ENCODE measurements at regions not wholly inside any gene's neighbourhood (a gene's known extent, or its start where the extent isn't known, plus 50 kb on each side); places are given as distances from the start of the nearest gene placed in this dataset.

DNA sequence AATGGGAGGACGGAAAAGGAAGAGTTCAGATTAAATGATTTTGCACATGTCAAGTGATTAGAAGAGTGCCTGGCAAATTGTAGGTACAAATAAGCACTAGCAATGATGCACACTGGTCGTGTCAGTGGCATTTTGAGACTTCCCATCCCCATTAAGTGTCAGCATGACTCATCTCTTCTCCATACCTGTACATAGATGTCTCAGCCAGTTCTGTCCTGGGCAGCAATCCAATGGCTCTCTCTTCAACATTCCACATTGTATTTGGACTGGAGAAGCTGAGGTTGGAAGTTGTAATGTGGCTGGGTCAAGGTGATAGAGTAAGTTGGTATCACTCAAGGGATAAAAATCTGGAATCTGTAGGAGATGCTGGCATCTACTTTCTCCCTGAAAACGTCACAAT is 742.7 kb downstream of the VRK1 start:
- DNase-seq: no peak

DNA sequence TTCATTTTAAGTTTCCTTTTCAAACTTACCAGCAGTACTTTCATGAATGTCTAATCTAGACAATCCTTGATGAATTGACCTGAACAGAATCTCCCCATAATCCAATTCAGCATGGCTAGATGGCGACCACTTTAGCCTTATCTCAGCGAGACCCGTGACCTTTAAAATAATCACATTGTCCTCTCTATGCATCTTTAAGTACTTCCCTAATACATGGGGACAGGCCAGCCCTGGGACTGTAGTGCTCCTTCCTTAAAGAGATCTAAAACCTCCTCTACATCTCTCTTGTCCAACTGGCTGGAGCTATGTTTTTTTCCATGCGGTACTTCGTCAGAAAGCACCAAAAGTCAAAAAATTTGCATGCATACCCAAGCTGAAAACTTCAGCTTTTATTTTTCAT is 746.0 kb downstream of the VRK1 start:
- no peak for DNase-seq

DNA sequence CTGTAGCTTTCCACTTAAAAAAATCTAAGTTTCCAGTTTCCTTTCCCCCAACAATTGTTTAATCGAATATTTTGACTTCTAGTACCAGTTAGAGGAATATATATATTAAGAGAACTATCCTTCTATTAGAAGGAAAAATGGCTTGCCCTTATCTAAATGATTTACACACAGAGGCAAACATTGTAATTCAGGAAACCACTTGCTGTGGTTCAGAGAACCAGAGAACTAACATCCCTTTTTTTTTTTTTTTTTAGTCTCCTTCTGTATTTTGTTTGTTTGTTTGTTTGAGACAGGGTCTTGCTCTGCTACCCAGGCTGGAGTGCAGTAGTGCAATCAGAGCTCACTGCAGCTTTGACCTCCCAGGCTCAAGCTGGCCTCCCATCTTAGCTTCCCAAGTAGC is 746.6 kb downstream of the VRK1 start:
- no peak for DNase-seq

DNA sequence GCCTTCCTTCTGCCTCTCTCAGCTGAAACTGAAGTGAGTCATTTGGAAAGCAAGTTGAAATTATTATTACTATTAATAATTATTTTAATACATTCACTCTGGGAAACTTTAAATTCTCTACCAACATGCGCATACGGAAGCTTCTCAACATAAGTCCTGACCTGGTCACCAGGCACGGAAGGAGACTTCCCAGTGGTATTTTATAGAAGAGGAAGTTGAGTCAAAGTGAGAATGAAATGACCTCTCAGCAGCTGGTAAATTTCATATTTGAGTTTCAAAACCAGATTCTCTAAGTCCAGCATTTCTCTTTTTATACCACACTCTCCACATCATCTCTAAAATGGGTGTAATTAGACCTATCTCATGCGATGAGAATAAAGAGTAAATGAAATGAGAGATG is 747.4 kb downstream of the VRK1 start:
- no peak for DNase-seq

DNA sequence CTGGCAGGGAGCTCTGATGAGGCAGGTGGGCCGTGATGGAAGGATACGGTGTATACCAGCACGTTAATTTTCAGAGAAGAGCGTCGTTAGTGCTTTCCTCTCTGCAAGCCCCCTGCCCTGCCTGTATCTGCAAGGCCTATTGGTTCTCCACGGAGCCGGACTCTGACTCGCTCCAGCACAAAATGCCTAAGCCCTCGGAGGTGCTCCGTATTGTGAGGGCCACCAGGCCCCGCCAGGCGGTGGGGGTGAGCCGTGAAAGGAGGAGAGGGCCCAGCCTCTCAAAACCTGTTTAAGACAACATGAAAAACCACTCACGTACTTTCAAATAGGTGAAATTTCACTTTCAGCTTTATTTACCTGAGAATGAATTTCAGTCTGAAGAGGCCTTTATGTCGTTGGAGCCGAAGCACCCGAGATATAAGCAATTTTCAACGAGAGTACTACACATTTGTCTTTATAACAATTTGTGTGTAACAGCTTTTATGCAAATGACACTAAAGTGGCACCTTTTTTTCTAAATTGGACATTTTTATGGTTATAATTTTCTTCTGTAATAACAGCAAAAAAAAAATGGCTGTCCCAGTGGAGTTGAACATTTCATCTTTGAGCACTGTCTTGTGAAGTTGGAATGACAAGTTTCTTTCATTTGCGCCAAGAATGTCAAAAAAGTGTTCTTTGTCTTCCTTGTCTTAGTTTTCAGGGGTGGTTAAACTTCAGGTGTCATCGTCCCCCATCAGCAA is 749.5 kb downstream of the VRK1 start:
- DNase-seq: no peak

DNA sequence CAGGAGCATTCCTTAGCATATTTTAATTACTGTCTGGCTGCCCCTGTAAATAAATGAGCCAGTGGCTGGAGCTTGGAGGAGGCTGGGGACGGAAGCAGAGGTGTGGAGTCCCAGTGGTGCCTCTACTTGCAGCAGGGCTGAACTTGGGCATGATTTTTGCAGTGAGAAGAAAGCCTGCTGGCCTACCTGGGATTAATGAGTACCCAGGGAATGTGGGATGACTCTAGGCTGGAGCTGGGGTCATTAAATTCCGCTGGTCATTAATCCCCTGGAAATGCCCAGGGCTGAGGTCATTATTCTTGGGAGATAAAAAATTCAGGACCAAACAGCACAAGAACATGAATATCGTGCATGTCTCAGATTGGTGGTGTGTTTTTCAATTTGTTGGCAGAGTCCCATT is 753.3 kb downstream of the VRK1 start:
- no peak for DNase-seq

DNA sequence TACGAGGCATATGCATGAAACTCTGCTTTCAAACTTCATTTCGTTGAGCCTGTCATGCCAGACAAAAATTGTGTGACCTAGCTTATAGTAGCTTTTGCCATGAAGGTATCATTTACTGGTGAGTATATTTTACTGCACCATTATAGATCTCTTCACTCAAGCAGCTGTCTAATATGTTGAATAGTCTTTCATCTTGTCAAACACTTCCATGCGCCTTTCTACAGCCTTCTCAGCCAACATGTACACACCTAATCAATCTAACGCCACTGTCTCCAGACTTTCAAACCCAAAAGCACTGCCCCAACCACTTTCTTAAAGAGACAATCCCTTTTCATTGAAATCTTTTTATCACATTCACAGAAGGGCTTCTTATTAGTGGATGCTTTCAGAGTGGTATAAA is 757.4 kb downstream of the VRK1 start:
- DNase-seq: no peak

DNA sequence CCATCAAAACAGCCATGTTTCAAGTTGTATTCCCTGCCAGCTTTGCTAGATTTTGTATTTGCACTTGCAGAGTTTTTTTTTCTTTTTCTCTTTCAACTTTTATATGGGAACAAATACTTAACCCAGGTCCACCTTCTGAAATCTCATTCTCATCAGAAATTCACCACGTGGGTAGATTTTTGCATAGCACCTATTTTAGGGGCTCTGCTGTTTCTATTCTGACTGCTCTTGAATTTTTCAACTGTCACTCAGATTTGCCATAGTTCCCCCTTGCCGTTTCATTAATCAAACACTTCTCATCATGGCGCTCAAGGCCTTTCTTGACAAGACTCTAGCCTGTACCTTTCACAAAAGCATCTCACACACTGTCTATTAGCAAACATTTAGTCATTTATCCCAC is 767.2 kb downstream of the VRK1 start:
- DNase-seq: no peak

DNA sequence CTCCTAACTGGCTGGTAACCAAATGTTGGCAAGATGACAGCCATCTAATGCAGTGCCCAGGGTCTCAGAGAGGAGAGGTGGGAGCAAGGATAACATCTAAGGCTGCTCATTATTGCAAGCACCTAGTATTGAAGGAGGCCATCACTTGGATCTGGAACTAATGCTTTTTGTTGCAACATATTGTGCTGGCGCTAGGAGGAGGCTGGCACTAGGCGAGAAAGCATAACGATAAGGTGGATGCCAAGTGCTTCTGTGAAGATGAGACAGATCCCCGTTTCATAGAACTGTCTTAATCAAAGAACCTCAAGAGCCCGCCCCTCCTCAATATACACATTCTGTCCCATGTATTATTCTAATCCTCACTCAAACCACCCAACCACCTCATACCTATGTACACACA is 774.0 kb downstream of the VRK1 start:
- no peak for DNase-seq

DNA sequence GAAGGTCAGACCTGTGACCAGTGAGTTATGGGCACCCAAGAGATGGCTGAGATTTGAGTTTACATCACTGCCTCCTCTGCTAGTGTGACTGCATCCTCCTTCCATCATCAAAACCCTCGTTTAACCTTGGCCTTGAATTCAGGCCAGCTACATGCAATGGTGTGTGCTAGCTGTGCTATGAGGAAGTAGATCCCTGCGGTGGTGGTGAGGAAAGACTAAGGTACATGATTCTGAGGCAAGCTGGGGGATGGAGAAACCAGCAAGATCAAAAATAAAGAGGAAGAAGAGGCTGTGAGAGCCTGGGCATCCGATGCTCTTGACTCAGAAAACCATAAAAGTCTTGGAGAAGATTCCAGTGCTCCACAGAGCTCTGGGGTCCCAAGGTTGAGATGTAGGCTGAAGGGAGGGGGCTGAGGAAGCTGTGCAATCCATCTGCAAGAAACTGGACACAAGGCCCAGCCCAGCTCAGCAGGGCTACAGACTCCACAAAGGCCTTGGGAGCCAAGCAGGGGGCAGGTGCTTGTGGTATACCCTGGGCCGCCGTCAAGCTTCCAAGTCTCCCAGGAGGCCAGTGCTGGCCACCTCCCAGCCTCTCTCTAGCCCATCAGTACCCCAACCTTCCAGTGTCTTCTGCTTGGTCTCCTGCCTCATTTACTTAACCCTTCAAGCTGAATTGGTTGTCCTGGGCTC is 774.8 kb downstream of the VRK1 start:
- DNase-seq: no peak

DNA sequence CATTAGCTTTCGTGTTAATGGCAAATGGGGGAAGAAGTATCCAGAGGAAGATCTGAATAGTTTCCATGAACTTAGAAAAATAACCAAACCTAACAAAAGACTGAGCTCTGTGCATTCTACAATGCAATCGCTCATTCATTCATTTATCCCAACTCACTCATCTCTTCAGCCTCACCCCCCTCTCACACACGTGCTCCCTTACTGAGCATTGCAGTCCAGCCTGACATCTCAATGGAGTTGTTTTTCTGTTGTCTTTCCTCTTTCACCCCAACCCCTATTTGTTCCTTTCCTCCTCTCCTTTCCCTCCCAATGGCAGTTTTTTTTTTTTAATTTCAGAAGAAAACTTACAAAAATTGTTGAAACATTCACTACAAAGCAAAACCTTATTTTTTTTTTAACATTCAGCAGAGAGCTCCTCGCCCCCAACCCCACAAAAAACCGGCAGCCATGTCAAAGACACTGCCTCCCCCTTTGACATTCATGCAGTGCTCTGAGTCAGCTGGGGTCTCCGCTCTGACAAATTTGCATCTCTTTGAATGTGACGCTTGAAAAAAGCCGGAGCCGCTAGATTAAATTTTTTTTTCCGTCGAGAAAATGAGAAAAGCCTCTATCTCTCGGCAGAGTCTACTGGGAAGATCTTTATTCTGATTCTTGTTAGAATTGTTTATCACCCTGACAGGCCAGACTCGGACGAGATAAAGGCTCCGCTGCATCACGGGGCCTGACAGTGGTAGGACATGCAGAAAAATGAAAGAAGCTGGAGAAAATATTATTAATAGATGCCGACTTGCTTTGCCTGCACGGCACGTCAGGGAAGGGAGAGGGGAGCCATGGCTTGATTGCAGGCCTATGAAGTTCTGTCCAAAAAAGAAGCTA is 775.6 kb downstream of the VRK1 start:
- DNase-seq: no peak

DNA sequence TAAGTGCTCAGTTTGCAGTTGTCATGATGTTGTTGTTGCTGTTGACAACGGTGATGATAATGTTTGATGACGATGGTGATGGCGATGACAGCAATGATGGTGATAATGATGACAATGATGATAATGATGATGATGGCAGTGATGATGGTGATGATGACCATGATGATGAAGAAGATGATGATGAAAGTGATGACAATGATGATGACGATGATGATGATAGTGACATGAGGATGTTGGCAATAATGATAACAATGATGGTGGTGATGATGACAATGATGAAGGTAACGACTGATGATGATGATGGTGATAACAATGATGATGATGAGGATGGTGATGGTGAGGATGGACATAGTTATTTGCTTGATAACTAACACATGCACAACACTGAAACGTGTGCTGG is 778.5 kb downstream of the VRK1 start:
- DNase-seq: no peak

DNA sequence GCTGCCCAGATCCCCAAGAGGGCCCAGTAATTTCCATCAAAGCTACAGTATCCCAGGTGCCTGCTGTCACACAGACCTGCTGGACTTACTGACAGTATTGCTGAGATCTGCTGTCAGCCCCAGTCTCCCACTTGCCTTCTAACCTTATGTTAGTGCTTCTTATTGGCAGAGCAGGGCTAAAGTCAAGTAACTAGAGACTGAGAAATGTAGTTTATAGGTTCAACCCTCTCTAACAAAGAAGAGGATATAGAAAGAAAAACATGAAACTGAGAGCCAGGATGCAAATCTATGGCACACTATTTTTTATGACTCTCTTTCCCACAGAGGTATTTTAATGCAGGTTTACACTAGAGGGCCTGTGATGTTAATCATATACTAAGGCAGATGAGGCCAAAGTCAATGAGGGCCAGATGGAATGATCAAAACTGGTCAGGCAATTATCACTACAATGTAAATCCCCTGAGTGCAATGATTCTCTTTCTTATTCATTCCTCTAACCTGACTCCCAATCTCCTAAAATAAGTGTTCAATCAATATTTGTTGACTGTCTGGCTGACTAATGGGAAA is 781.9 kb downstream of the VRK1 start:
- no peak for DNase-seq

DNA sequence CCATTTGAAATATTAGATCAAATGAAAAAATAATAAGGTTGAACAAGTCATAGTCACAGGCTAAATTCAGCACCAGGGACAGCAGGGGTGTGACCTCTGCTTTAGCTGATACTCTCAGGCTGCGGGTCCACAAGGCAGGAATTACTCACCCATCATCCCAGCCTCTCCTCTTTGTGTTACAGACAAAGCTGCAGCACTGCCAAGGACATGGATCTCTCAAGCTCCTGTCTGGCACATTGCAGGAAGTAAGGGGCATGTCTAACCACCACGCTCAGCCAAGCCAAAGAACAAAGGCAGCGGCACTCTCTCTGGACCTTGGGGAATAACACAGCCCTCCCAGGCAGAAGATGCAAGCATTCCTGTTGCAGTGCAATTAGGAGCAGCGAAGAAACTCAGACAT is 783.8 kb downstream of the VRK1 start:
- DNase-seq: no peak

DNA sequence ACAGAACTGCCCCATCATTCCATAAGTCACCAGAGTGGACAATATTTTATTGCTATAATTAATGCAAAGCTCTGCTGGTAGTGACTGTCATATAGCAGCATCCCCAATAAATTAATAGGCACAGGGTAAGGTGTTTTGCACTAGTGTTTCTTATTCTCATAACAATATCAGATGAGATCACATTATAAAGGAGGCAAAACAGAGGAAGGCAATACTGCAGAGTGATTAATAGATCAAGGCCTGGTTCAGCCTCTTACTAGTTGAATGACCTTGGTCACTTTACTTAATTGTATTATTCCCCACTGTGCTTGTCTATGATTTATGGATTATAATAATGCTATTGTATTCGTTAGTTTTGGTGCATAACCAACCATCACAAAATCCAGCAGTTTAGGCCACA is 784.8 kb downstream of the VRK1 start:
- DNase-seq: no peak

DNA sequence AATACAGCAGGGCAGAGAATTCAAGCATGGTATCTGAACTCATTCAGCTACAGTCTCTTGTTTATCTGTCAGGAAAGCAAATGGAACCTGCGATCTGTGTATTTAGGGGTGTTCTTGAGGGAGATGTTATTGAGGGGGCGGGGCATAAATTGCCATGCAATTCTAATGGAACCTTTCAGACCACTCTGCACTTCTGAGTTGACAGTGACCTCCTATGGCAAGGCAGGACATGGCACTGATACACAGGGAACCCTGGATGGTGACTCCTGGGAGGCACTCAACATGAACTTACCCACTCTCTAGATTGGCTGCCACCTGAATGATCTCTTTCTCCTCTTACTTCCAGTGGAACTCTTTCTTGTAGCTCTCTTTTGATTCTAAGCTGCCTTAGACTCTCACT is 787.3 kb downstream of the VRK1 start:
- DNase-seq: no peak

DNA sequence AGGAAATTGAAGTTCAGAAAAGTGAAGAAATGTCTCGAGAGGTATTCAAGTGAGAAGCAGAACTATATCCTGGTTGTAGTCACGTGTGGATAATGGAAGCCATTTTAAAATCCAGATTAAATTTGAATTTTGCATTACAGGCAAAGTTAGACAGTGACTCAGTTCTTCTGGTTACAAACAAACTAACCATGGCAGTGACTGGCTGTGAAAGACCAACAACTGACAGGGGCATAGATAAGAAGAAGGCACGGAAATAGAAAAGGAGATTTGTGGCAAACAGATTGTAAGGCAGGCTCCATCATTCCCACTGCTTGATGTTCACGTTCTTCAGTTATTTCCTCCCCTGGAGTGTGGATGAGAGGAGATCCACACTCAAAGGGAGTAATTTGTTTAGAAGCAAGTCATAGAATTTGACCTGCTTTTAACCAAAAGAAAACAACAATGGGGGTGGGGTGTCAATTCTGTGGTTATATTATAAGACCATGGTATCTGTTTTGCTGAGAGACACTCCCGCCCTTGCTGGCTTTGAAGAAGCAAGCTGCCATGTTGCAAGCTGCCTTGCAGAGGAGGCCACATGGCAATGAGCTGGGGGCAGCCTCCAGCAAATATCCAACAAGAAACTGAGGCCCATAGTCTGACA is 795.3 kb downstream of the VRK1 start:
- DNase-seq: no peak

DNA sequence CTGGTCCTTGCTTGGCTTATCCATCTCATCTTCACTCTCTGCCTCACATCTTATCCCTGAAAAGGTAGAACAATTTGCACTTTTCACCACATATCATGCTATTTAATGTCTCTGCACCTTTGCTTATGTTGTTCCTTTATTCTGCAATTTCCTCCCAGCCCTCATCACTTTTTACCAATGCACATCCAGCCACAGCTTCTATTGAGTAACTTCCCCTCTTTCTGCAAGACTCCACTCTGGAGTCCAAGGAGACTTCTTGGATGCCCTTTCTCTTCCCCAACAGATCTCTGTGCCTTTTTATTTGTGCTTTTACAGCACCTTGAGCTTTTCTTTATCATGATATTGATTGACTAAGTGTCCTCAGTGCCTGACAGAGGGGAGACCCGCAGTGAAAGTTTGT is 797.1 kb downstream of the VRK1 start:
- no peak for DNase-seq

DNA sequence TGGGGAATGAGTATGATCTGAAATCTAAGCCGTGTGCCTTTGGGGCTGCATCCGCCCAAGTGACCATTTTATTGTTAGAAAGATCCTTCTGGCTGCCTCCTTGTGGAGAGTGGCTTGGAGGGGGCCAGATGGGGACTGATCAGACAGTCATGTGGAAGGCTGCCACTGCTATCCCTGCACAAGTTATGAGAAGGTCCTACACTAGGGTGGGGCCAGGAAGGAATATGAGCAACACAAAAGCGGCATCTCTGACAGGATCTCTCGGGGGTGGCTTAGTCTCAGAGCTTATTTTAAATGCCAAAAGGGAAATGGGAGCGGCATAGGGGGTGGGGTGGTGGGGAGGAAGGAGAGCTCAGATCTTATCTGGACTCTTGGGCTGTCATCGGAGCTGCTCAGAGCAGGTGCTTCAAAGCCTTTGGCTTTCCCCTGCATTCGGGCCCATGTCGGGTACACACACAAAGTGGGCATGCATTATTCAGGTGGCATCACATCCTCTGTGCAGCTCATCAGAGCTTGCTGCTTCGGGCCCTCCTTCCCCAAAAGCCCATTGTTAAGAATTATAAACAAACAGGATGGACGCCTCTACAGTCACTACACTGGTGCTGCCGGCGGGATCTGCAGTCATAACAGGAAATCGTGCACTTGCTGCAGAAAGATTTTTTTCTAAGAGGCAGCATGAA is 805.4 kb downstream of the VRK1 start:
- DNase-seq: no peak

DNA sequence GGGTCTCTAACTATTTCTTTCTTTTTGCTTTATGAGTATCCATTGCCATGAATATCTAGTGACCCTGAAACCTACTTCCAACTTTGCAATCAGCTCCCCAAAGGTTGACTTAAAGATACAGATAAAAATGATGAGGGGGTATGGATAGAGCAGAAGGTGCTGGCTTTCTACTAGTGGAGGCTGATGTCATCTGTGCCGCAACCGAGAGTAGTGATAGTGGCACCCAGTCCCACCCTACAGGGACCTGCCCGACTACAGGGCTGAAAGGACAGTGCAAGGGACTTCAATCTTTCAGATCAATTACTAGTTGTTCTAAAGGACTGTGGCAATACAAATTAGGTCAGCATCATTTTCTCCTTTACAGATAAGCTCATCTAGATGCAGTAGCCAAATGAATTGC is 806.0 kb downstream of the VRK1 start:
- DNase-seq: no peak

DNA sequence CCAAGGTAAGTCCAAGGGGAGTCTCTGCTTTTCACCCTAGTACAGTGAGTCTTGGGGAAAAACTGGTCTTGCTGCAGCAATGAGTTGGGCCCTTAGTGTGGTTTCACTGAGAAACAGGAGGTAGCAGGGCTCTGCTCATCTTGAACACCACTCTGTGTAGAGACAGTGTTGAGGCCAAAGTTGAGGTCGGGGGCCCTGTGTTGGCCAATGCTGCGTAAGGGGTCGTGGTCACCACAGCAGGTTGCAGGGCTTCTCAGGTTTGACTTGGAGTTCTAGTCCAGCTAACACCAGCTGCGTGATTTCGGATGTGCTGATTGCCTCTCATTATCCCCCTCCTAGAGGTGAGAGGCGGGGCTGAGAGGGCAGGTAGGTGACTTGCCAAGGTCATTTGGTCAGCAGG is 807.5 kb downstream of the VRK1 start:
- no peak for DNase-seq

DNA sequence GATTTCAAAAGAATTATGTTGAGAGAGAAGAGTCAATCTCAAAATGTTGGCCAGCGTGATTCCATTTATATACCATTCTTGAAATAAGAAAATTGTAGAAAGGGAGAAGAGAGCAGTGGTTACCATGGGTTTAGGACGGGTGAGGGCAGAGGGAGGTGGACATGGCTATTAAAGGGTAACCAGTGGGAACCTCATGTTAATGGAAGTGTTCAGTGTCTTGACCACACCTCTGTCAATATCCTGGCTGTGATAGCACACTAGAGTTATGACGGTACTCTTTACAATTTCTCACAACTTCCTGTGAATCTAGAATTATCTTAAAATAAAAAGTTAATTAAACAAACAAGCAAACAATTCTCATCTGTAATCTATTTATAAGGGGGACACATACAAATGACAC is 821.2 kb downstream of the VRK1 start:
- no peak for DNase-seq
